ENCODE measurements at regions not wholly inside any gene's neighbourhood (a gene's known extent, or its start where the extent isn't known, plus 50 kb on each side); places are given as distances from the start of the nearest gene placed in this dataset.

- Mint-ChIP-seq H3K36me3 (ENCODE audit: low read depth) (peaks cover 9% of the 10 kb centered on the region), H3K27ac (no peak overlapping the region), H3K9me3 (no peaks in the 10 kb centered on the region), H3K27me3 (ENCODE audit: low read depth, poor library complexity) (peaks cover 6% of the 10 kb centered on the region), H3K4me3 (no peak overlapping the region), H3K4me1 (peaks cover 9% of the 10 kb centered on the region)
- TF ChIP-seq, protein P1, sequence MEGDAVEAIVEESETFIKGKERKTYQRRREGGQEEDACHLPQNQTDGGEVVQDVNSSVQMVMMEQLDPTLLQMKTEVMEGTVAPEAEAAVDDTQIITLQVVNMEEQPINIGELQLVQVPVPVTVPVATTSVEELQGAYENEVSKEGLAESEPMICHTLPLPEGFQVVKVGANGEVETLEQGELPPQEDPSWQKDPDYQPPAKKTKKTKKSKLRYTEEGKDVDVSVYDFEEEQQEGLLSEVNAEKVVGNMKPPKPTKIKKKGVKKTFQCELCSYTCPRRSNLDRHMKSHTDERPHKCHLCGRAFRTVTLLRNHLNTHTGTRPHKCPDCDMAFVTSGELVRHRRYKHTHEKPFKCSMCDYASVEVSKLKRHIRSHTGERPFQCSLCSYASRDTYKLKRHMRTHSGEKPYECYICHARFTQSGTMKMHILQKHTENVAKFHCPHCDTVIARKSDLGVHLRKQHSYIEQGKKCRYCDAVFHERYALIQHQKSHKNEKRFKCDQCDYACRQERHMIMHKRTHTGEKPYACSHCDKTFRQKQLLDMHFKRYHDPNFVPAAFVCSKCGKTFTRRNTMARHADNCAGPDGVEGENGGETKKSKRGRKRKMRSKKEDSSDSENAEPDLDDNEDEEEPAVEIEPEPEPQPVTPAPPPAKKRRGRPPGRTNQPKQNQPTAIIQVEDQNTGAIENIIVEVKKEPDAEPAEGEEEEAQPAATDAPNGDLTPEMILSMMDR (IDR thresholded peaks at IDR 0.05): no peak
- DNase-seq: no peak
Observed at GRCh38 chr3:124621498-124621897, 108.8 kb upstream of the UMPS start.

DNA sequence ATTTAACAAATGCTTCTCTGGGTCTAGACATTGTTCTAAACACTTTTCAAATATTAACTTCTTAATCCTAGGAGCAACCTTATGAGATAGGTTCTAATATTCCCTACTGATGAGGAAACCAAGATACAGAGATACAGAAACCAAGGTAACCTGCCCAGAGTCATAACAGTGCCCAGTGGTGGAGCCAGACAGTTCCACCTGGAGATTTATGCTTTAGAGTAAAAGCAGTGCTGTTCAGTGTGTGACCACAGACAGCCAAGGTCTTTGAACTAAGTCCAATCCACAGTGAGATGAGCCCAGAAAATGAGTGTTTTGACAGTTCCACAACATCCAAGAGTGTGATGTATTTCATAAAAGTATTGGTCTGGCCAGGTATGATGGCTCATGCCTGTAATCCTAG, 105.2 kb upstream of the UMPS start:
- TF ChIP-seq, protein P1 (IDR thresholded peaks at IDR 0.05): no peak
- no peak overlapping the region for H3K27ac Mint-ChIP-seq
- H3K4me3 Mint-ChIP-seq: no peak overlapping the region
- H3K27me3 Mint-ChIP-seq (ENCODE audit: low read depth, poor library complexity): peaks cover 4% of the 10 kb centered on the region
- H3K36me3 Mint-ChIP-seq (ENCODE audit: low read depth): no peaks in the 10 kb centered on the region
- H3K4me1 Mint-ChIP-seq: peaks cover 9% of the 10 kb centered on the region
- no peak for DNase-seq
- H3K9me3 Mint-ChIP-seq: no peaks in the 10 kb centered on the region

GRCh38 chr3:124627501-124627908, 102.7 kb upstream of the UMPS start:
- no peak overlapping the region for H3K27ac Mint-ChIP-seq

GRCh38 chr3:124628863-124629262, 101.4 kb upstream of the UMPS start:
- no peaks in the 10 kb centered on the region for H3K4me1 Mint-ChIP-seq
- DNase-seq: no peak
- TF ChIP-seq, protein P1 (IDR thresholded peaks at IDR 0.05): no peak
- peaks cover 4% of the 10 kb centered on the region for H3K27me3 Mint-ChIP-seq (ENCODE audit: low read depth, poor library complexity)
- H3K9me3 Mint-ChIP-seq: no peaks in the 10 kb centered on the region
- H3K36me3 Mint-ChIP-seq (ENCODE audit: low read depth): peaks cover 10% of the 10 kb centered on the region
- H3K4me3 Mint-ChIP-seq: no peak overlapping the region
- no peak overlapping the region for H3K27ac Mint-ChIP-seq

More at GRCh38 chr3:124627501-124627908, 102.7 kb upstream of the UMPS start:
- TF ChIP-seq, protein P1 (IDR thresholded peaks at IDR 0.05): no peak
- no peak overlapping the region for H3K4me3 Mint-ChIP-seq
- H3K27me3 Mint-ChIP-seq (ENCODE audit: low read depth, poor library complexity): peaks cover 4% of the 10 kb centered on the region
- H3K9me3 Mint-ChIP-seq: no peaks in the 10 kb centered on the region
- no peaks in the 10 kb centered on the region for H3K4me1 Mint-ChIP-seq
- peaks cover 4% of the 10 kb centered on the region for H3K36me3 Mint-ChIP-seq (ENCODE audit: low read depth)
- DNase-seq: no peak

- TF ChIP-seq, protein P1 (IDR thresholded peaks at IDR 0.05): no peak
- no peak overlapping the region for H3K27ac Mint-ChIP-seq
- no peaks in the 10 kb centered on the region for H3K9me3 Mint-ChIP-seq
- no peak for DNase-seq
- peaks cover 4% of the 10 kb centered on the region for H3K27me3 Mint-ChIP-seq (ENCODE audit: low read depth, poor library complexity)
- H3K36me3 Mint-ChIP-seq (ENCODE audit: low read depth): peaks cover 12% of the 10 kb centered on the region
- H3K4me1 Mint-ChIP-seq: no peaks in the 10 kb centered on the region
- H3K4me3 Mint-ChIP-seq: no peak overlapping the region
Observed at GRCh38 chr3:124629497-124629896, 100.8 kb upstream of the UMPS start.

GRCh38 chr3:124630960-124631359, 99.3 kb upstream of the UMPS start:
- Mint-ChIP-seq H3K27ac (no peak overlapping the region), H3K4me3 (no peak overlapping the region), H3K9me3 (no peaks in the 10 kb centered on the region), H3K36me3 (ENCODE audit: low read depth) (peaks cover 20% of the 10 kb centered on the region), H3K27me3 (ENCODE audit: low read depth, poor library complexity) (peaks cover 8% of the 10 kb centered on the region), H3K4me1 (peaks cover 2% of the 10 kb centered on the region)
- TF ChIP-seq, protein P1 (IDR thresholded peaks at IDR 0.05): no peak
- no peak for DNase-seq

Data from nephron progenitor cell (in vitro differentiated cells).